ENCODE measurements at regions not wholly inside any gene's neighbourhood (a gene's known extent, or its start where the extent isn't known, plus 50 kb on each side); places are given as distances from the start of the nearest gene placed in this dataset.

GRCh38 chr1:29457496-29458368 is 221.4 kb downstream of the PTPRU start:
- TF ChIP-seq POLR2AphosphoS5 (IDR thresholded peaks at IDR 0.05; ENCODE audit: low read depth, low read length) (no peak), SIN3A (IDR thresholded peaks at IDR 0.05; ENCODE audit: borderline replicate concordance, insufficient read depth, low read length) (no peak), REST (IDR thresholded peaks at IDR 0.05; ENCODE audit: insufficient read depth in 1 of 2, low read depth in 2 of 2, low read length in 2 of 2) (no peak), TAF1 (IDR thresholded peaks at IDR 0.05; ENCODE audit: borderline replicate concordance, insufficient read depth, low read length) (no peak)

All from PFSK-1 (cell line).